ENCODE measurements at regions not wholly inside any gene's neighbourhood (a gene's known extent, or its start where the extent isn't known, plus 50 kb on each side); places are given as distances from the start of the nearest gene placed in this dataset.

DNA sequence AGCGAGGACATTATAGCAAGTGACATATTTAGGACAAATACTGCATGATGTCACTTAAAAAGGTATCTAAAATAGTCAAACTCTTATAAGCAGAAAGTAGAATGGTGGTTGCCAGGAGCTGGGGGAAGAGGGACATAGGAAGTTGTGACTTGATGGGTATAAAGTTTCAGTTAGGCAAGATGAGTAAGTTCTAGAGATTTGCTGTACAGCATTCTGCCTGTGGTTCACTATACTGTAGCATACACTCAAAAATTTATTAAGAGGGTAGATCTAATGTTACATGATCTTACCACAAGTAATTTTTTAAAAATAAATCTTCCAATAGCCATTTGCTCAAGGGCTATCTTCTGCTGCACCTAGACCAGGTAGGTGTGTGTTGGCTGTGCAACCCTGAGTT is 78.1 kb upstream of the NPAS2 start:
- Mint-ChIP-seq H3K27ac (no peak overlapping the region), H3K4me1 (ENCODE audit: unreplicated experiment) (peaks cover 20% of the 10 kb centered on the region), H3K9me3 (no peaks in the 10 kb centered on the region), H3K27me3 (peaks cover 29% of the 10 kb centered on the region), H3K4me3 (no peak overlapping the region), H3K36me3 (no peaks in the 10 kb centered on the region)
- DNase-seq (ENCODE audit: extremely low spot score, unreplicated experiment) = no peak
- TF ChIP-seq, protein P1, sequence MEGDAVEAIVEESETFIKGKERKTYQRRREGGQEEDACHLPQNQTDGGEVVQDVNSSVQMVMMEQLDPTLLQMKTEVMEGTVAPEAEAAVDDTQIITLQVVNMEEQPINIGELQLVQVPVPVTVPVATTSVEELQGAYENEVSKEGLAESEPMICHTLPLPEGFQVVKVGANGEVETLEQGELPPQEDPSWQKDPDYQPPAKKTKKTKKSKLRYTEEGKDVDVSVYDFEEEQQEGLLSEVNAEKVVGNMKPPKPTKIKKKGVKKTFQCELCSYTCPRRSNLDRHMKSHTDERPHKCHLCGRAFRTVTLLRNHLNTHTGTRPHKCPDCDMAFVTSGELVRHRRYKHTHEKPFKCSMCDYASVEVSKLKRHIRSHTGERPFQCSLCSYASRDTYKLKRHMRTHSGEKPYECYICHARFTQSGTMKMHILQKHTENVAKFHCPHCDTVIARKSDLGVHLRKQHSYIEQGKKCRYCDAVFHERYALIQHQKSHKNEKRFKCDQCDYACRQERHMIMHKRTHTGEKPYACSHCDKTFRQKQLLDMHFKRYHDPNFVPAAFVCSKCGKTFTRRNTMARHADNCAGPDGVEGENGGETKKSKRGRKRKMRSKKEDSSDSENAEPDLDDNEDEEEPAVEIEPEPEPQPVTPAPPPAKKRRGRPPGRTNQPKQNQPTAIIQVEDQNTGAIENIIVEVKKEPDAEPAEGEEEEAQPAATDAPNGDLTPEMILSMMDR (conservative IDR thresholded peaks at IDR 0.05) = no peak

DNA sequence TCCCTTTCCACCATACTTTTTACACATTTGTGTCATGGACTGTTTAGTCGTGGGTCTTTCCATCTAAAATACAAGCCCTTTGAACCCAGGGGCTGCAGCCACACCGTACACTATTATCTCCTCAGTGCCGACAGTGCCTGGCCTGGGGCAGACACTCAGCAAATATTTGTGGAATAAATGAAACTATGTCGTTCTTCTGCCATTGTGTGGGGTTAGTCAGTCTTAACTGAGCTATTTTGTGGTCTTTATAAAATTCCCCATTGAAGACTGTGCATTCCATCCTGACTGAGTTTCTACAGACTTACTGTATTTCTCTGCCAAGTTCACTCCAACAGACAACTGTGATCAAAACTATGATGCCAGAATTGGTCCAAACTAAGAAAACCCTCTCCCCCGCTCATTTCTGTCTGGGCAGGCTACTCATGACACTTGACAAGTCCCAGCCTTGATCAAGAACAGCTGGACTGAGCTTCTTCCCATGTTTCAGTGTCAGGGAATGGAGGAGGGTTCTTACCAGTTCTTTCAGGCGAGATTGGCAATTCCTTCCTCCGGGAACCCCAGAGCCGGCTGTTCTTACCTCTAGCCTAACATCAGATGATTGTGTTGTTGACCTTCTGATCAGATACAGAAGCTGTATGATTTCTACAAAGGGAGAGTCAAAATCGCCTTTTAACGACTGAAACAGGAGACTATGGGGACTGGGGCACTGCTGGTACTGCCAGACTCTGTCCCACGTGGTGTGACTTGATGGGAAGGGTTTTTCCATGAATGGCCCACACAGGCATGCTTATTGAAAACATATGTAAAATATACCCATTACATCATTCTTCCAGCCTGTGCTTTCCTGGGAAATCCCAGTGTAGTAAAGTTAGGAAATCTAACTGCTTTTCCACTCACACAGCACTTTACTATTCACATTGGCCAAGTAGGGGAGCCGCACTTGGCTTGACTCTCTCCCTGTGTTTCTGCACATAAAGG is 77.4 kb upstream of the NPAS2 start:
- peaks cover 29% of the 10 kb centered on the region for H3K27me3 Mint-ChIP-seq
- H3K4me1 Mint-ChIP-seq (ENCODE audit: unreplicated experiment) = peaks cover 20% of the 10 kb centered on the region
- no peak for DNase-seq (ENCODE audit: extremely low spot score, unreplicated experiment)
- no peaks in the 10 kb centered on the region for H3K9me3 Mint-ChIP-seq
- peak overlapping the region; percentile 29 for H3K27ac Mint-ChIP-seq
- peak overlapping the region; percentile 9 for H3K4me3 Mint-ChIP-seq
- no peaks in the 10 kb centered on the region for H3K36me3 Mint-ChIP-seq
- TF ChIP-seq, protein P1 (conservative IDR thresholded peaks at IDR 0.05) = no peak

DNA sequence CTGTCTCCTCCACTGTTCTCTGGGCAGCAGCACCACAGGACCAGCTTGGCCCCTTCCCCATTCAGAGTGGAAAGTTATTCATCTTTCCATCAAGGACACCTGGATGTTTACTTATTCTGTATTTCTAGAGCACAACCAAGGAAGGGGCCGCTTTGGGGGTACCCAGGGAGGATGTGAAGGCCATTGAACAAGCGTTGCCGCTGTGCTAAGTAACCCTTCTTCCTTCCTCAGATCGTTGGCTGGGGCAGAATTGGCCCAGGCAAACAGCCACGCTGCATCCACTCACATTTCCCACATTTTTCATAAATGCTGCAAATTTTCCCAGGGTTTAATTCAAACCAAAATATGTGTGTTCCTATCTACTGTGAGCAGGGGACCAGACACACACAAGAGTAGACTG is 76.2 kb upstream of the NPAS2 start:
- TF ChIP-seq, protein P1 (conservative IDR thresholded peaks at IDR 0.05) = no peak
- no peak for DNase-seq (ENCODE audit: extremely low spot score, unreplicated experiment)
- no peak overlapping the region for H3K27ac Mint-ChIP-seq
- no peaks in the 10 kb centered on the region for H3K36me3 Mint-ChIP-seq
- H3K9me3 Mint-ChIP-seq = no peaks in the 10 kb centered on the region
- H3K4me1 Mint-ChIP-seq (ENCODE audit: unreplicated experiment) = peaks cover 24% of the 10 kb centered on the region
- peaks cover 32% of the 10 kb centered on the region for H3K27me3 Mint-ChIP-seq
- no peak overlapping the region for H3K4me3 Mint-ChIP-seq

- DNase-seq (ENCODE audit: extremely low spot score, unreplicated experiment) = no peak
- Mint-ChIP-seq H3K36me3 (no peaks in the 10 kb centered on the region), H3K4me3 (no peak overlapping the region), H3K4me1 (ENCODE audit: unreplicated experiment) (peaks cover 24% of the 10 kb centered on the region), H3K27me3 (peaks cover 32% of the 10 kb centered on the region), H3K27ac (no peak overlapping the region), H3K9me3 (no peaks in the 10 kb centered on the region)
- TF ChIP-seq, protein P1 (conservative IDR thresholded peaks at IDR 0.05) = no peak
These were observed 75.8 kb upstream of the NPAS2 start for GRCh38 chr2:100744184-100744583.

GRCh38 chr2:100744589-100744988 is 75.3 kb upstream of the NPAS2 start:
- DNase-seq (ENCODE audit: extremely low spot score, unreplicated experiment) = no peak
- no peak overlapping the region for H3K4me3 Mint-ChIP-seq
- TF ChIP-seq, protein P1 (conservative IDR thresholded peaks at IDR 0.05) = no peak
- H3K27ac Mint-ChIP-seq = no peak overlapping the region
- peaks cover 32% of the 10 kb centered on the region for H3K27me3 Mint-ChIP-seq
- H3K9me3 Mint-ChIP-seq = no peaks in the 10 kb centered on the region
- H3K4me1 Mint-ChIP-seq (ENCODE audit: unreplicated experiment) = peaks cover 24% of the 10 kb centered on the region
- H3K36me3 Mint-ChIP-seq = no peaks in the 10 kb centered on the region
